ENCODE measurements at regions not wholly inside any gene's neighbourhood (a gene's known extent, or its start where the extent isn't known, plus 50 kb on each side); places are given as distances from the start of the nearest gene placed in this dataset.

DNA sequence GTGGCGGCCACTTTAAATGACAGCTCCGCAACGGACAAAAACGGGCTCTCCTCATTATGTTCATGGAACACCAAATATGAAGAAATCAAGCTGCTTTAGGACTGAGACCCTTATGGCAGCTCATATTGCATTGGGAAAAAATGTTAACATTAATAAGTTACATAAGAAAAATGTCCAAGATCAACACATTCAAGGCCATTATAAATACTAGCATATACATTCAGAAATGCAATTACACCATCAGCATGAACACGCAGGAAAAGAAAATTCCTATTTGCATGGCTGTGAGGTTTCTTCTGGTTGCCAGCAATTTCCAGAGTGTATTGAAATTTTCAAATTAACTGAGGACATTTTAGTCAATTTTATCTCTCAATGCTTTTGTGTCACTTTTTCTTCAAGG, 374.1 kb upstream of the NRP1 start:
- no peak overlapping the region for H3K27ac ChIP-seq
- TF ChIP-seq, protein P1, sequence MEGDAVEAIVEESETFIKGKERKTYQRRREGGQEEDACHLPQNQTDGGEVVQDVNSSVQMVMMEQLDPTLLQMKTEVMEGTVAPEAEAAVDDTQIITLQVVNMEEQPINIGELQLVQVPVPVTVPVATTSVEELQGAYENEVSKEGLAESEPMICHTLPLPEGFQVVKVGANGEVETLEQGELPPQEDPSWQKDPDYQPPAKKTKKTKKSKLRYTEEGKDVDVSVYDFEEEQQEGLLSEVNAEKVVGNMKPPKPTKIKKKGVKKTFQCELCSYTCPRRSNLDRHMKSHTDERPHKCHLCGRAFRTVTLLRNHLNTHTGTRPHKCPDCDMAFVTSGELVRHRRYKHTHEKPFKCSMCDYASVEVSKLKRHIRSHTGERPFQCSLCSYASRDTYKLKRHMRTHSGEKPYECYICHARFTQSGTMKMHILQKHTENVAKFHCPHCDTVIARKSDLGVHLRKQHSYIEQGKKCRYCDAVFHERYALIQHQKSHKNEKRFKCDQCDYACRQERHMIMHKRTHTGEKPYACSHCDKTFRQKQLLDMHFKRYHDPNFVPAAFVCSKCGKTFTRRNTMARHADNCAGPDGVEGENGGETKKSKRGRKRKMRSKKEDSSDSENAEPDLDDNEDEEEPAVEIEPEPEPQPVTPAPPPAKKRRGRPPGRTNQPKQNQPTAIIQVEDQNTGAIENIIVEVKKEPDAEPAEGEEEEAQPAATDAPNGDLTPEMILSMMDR (IDR thresholded peaks at IDR 0.05) = no peak
- TF ChIP-seq ZFX (IDR thresholded peaks at IDR 0.05; ENCODE audit: borderline replicate concordance) = no peak

DNA sequence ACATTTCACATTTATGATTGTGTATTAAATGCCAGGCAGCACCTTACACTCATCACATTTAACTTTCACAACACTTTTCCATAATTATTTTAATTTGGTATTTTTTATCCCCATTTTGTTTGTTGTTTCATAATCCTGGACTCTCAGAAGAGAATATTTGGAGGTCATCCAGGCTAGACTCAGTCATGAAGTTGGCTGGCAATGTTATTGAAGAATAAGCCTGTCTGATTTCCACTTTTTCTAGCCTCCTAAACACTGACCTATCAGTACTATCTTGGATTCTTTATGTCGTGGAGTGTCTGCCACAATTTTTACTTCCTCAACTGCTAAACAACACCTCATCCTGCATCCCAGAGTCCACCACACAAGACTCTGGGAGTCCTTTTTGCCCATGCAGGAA, 372.3 kb upstream of the NRP1 start:
- TF ChIP-seq, protein P1 (IDR thresholded peaks at IDR 0.05) = no peak
- TF ChIP-seq ZFX (IDR thresholded peaks at IDR 0.05; ENCODE audit: borderline replicate concordance) = no peak
- H3K27ac ChIP-seq = no peak overlapping the region

DNA sequence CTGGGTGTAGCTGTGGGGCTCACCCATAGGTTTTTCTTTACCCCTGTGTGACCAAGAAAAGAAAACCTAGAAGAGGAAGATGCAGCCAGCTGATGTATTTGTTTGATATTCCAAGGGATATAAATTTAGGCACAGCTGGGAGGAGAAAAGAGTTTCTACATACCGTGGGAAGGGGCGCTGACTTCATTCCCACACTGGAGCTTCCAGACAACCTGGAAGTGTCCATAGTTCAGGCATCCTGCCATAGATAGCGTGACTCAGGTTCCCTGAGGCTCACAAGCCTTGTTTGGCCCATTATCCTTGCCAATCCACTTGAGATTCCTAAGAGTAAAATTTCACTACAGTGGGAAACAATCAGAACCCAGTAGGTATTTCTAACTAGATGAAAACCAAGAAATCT, 371.7 kb upstream of the NRP1 start:
- no peak for TF ChIP-seq ZFX (IDR thresholded peaks at IDR 0.05; ENCODE audit: borderline replicate concordance)
- TF ChIP-seq, protein P1 (IDR thresholded peaks at IDR 0.05) = no peak
- H3K27ac ChIP-seq = no peak overlapping the region

DNA sequence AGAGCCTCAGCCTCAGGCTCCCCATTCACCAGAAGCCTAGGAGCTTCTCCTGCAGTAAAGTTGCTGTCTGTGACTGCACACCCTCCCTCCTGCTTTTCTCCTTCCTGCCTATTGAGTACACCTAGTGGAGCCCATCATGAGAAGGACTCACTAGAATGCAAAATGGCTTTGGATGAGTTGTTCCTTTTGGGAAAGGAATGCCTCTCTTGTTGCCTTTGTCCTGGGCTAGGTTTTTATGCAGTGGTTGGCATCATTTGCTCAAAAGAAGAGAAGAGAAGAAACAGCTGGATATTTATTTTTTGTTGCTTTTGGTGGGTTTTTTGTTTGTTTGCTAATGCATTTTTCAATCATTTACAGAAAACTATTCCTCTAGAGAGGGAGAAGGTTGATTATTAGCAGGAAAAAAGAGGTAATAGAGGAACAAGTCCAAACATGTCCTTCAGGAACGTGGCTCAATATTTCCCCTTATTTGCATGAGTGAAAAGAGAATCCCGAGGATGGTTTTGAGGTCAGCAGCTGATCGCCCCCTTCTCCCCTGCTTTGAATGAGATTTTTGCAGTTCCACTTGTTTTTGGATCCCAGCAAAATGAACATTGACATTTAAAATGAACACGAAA, 369.9 kb upstream of the NRP1 start:
- TF ChIP-seq ZFX (IDR thresholded peaks at IDR 0.05; ENCODE audit: borderline replicate concordance) = no peak
- TF ChIP-seq, protein P1 (IDR thresholded peaks at IDR 0.05) = no peak
- H3K27ac ChIP-seq = no peak overlapping the region

DNA sequence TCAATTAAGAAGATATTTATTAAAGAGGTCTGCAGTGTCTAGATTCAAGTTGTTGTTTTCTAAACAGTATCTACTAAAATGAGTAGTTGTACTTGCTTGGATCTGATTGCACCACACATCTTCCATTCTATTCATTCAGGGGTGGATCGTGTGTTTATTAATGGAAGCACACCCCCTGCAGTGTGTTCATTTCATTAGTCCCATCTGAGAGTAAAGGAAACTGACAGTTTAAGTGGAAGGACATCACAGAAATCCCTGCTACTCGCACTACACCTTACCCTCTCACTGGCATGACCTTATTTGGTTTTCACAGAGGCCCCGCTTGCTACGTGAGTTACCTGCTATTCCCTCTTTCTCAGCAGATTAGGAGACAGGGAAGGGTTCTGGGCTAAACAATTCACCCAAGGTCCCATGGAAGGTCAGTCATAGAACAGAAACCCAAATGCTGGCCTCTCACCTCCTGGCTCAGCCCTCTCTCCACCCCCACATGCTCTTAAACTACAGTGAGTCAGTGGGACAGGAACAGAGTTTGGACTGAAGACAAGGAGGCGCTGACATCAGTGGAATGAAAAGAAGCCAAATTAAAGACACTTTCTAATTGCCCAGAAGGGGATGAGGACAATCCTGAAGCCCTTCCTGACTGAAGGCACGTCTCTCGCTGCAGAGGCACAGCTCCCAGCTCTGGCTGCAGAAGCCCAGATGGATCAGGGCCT, 369.2 kb upstream of the NRP1 start:
- H3K27ac ChIP-seq = no peak overlapping the region
- no peak for TF ChIP-seq ZFX (IDR thresholded peaks at IDR 0.05; ENCODE audit: borderline replicate concordance)
- TF ChIP-seq, protein P1 (IDR thresholded peaks at IDR 0.05) = no peak

DNA sequence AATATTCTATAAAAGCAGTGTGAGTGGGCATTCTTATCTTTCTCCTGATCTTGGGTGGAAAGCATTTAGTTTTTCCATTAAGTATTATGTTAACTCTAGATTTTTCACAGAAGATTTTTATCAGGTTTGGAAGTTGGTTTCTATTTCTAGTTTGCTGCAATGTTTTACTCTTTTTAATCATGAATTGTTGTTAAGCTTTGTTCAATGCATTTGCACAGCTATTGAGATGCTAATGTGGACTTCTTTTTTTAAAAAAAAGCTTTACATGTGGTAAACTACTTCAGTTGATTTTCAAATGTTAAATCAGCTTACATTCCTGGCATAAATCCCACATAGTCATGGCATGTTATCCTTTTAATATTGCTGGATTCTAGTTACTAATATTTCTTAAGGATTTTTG, 363.6 kb upstream of the NRP1 start:
- TF ChIP-seq ZFX (IDR thresholded peaks at IDR 0.05; ENCODE audit: borderline replicate concordance) = no peak
- TF ChIP-seq, protein P1 (IDR thresholded peaks at IDR 0.05) = no peak
- H3K27ac ChIP-seq = no peak overlapping the region

DNA sequence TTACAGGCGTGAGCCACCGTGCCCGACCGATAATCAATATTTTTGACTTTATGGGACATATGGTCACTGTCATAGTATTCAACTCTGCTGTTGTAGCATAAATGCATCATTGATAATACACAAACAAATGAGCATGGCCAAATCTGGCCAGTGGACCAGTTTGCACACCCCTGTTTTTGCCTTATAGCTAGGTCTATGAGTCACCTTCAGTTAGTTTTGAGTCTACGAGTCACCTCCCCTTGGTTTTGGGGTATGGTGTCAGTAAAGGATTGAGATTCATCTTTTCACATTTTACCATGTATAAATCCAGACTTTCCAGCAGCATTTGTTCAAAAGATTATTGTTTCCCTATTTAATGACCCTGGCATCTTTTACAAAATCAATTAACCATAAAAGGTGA, 362.5 kb upstream of the NRP1 start:
- TF ChIP-seq, protein P1 (IDR thresholded peaks at IDR 0.05) = no peak
- no peak for TF ChIP-seq ZFX (IDR thresholded peaks at IDR 0.05; ENCODE audit: borderline replicate concordance)
- no peak overlapping the region for H3K27ac ChIP-seq
